ENCODE measurements at regions not wholly inside any gene's neighbourhood (a gene's known extent, or its start where the extent isn't known, plus 50 kb on each side); places are given as distances from the start of the nearest gene placed in this dataset.
"Not testable (repeated sequence)": the region's sequence is repeated elsewhere in the genome, so short reads cannot be mapped to it uniquely, and the experiment has no call there.

- dilution Hi-C loops (cut with MboI; ENCODE audit: extremely low pct_ligation_motif_present, low sequenced_read_pairs): no loop called here
- no peak overlapping the region for H3K4me2 ChIP-seq (ENCODE audit: control insufficient read depth, extremely low read depth, insufficient read depth, low read depth, low read length)
These were observed 81.8 kb upstream of the CREB5 start for GRCh38 chr7:28330384-28331070.

GRCh38 chr7:28332046-28332445 is 80.3 kb upstream of the CREB5 start:
- TF ChIP-seq CTCF (optimal IDR thresholded peaks at IDR 0.05 in 1 of 3, IDR thresholded peaks at IDR 0.05 in 1 of 3, conservative IDR thresholded peaks at IDR 0.05 in 1 of 3; ENCODE audit: extremely low read depth in 1 of 3, insufficient read depth in 2 of 3, low read length in 3 of 3) (no peak), EZH2 (IDR thresholded peaks at IDR 0.05; ENCODE audit: low read length) (no peak)
- dilution Hi-C loops (cut with MboI; ENCODE audit: extremely low pct_ligation_motif_present, low sequenced_read_pairs): no loop called here
- no peak for FAIRE-seq

More at GRCh38 chr7:28330384-28331070, 81.8 kb upstream of the CREB5 start:
- Histone ChIP-seq H3K9me1 (ENCODE audit: control insufficient read depth, extremely low read depth, insufficient read depth, low read length) (no peaks in the 10 kb centered on the region), H3K79me2 (ENCODE audit: control insufficient read depth, insufficient read depth, low read length) (no peaks in the 10 kb centered on the region), H3K27ac (ENCODE audit: control insufficient read depth, insufficient read depth, low read length) (no peak overlapping the region), H4K20me1 (ENCODE audit: control insufficient read depth, extremely low read depth, insufficient read depth, low read length) (no peaks in the 10 kb centered on the region), H3K9ac (ENCODE audit: control insufficient read depth, extremely low read depth, insufficient read depth, low read length) (no peak overlapping the region), H2AFZ (ENCODE audit: control insufficient read depth, low read length) (no peak overlapping the region), H3K36me3 (ENCODE audit: control insufficient read depth in 2 of 2, extremely low read depth in 1 of 2, insufficient read depth in 2 of 2, low read length in 2 of 2) (no peaks in the 10 kb centered on the region), H3K4me3 (ENCODE audit: control insufficient read depth in 2 of 3, extremely low read depth in 1 of 3, insufficient read depth in 2 of 3, low read depth in 1 of 3, low read length in 3 of 3) (no peak overlapping the region), H3K4me1 (ENCODE audit: control insufficient read depth, extremely low read depth, insufficient read depth, low read length) (no peaks in the 10 kb centered on the region), H3K9me3 (ENCODE audit: control insufficient read depth, low read depth, low read length) (no peaks in the 10 kb centered on the region), H3K27me3 (ENCODE audit: control insufficient read depth, extremely low read depth, insufficient read depth, low read length) (no peaks in the 10 kb centered on the region)
- TF ChIP-seq CTCF (optimal IDR thresholded peaks at IDR 0.05 in 1 of 3, IDR thresholded peaks at IDR 0.05 in 1 of 3, conservative IDR thresholded peaks at IDR 0.05 in 1 of 3; ENCODE audit: extremely low read depth in 1 of 3, insufficient read depth in 2 of 3, low read length in 3 of 3): no peak
- no peak for TF ChIP-seq EZH2 (IDR thresholded peaks at IDR 0.05; ENCODE audit: low read length)
- no peak for FAIRE-seq
- DNase-seq (ENCODE audit: low read depth, low spot score): no peak

GRCh38 chr7:28333548-28333947 is 78.8 kb upstream of the CREB5 start:
- H3K9me3 ChIP-seq (ENCODE audit: control insufficient read depth, low read depth, low read length); dilution Hi-C loops (cut with MboI; ENCODE audit: extremely low pct_ligation_motif_present, low sequenced_read_pairs); H3K9me1 ChIP-seq (ENCODE audit: control insufficient read depth, extremely low read depth, insufficient read depth, low read length); H3K4me2 ChIP-seq (ENCODE audit: control insufficient read depth, extremely low read depth, insufficient read depth, low read depth, low read length); H4K20me1 ChIP-seq (ENCODE audit: control insufficient read depth, extremely low read depth, insufficient read depth, low read length); H3K36me3 ChIP-seq (ENCODE audit: control insufficient read depth in 2 of 2, extremely low read depth in 1 of 2, insufficient read depth in 2 of 2, low read length in 2 of 2); H3K27ac ChIP-seq (ENCODE audit: control insufficient read depth, insufficient read depth, low read length); DNase-seq (ENCODE audit: low read depth, low spot score); H2AFZ ChIP-seq (ENCODE audit: control insufficient read depth, low read length); H3K79me2 ChIP-seq (ENCODE audit: control insufficient read depth, insufficient read depth, low read length); H3K4me1 ChIP-seq (ENCODE audit: control insufficient read depth, extremely low read depth, insufficient read depth, low read length); H3K27me3 ChIP-seq (ENCODE audit: control insufficient read depth, extremely low read depth, insufficient read depth, low read length); H3K9ac ChIP-seq (ENCODE audit: control insufficient read depth, extremely low read depth, insufficient read depth, low read length); H3K4me3 ChIP-seq (ENCODE audit: control insufficient read depth in 2 of 3, extremely low read depth in 1 of 3, insufficient read depth in 2 of 3, low read depth in 1 of 3, low read length in 3 of 3); FAIRE-seq: not testable (repeated sequence)

More at GRCh38 chr7:28332046-28332445, 80.3 kb upstream of the CREB5 start:
- Histone ChIP-seq H2AFZ (ENCODE audit: control insufficient read depth, low read length) (no peak overlapping the region), H3K27me3 (ENCODE audit: control insufficient read depth, extremely low read depth, insufficient read depth, low read length) (no peaks in the 10 kb centered on the region), H4K20me1 (ENCODE audit: control insufficient read depth, extremely low read depth, insufficient read depth, low read length) (no peaks in the 10 kb centered on the region), H3K4me2 (ENCODE audit: control insufficient read depth, extremely low read depth, insufficient read depth, low read depth, low read length) (no peak overlapping the region), H3K9ac (ENCODE audit: control insufficient read depth, extremely low read depth, insufficient read depth, low read length) (no peak overlapping the region), H3K4me1 (ENCODE audit: control insufficient read depth, extremely low read depth, insufficient read depth, low read length) (no peaks in the 10 kb centered on the region), H3K27ac (ENCODE audit: control insufficient read depth, insufficient read depth, low read length) (no peak overlapping the region), H3K79me2 (ENCODE audit: control insufficient read depth, insufficient read depth, low read length) (no peaks in the 10 kb centered on the region), H3K4me3 (ENCODE audit: control insufficient read depth in 2 of 3, extremely low read depth in 1 of 3, insufficient read depth in 2 of 3, low read depth in 1 of 3, low read length in 3 of 3) (no peak overlapping the region), H3K36me3 (ENCODE audit: control insufficient read depth in 2 of 2, extremely low read depth in 1 of 2, insufficient read depth in 2 of 2, low read length in 2 of 2) (no peaks in the 10 kb centered on the region), H3K9me1 (ENCODE audit: control insufficient read depth, extremely low read depth, insufficient read depth, low read length) (no peaks in the 10 kb centered on the region), H3K9me3 (ENCODE audit: control insufficient read depth, low read depth, low read length) (no peaks in the 10 kb centered on the region)
- DNase-seq (ENCODE audit: low read depth, low spot score): no peak

All from keratinocyte (primary cell).